ENCODE measurements at regions not wholly inside any gene's neighbourhood (a gene's known extent, or its start where the extent isn't known, plus 50 kb on each side); places are given as distances from the start of the nearest gene placed in this dataset.
"Not testable (repeated sequence)": the region's sequence is repeated elsewhere in the genome, so short reads cannot be mapped to it uniquely, and the experiment has no call there.

DNA sequence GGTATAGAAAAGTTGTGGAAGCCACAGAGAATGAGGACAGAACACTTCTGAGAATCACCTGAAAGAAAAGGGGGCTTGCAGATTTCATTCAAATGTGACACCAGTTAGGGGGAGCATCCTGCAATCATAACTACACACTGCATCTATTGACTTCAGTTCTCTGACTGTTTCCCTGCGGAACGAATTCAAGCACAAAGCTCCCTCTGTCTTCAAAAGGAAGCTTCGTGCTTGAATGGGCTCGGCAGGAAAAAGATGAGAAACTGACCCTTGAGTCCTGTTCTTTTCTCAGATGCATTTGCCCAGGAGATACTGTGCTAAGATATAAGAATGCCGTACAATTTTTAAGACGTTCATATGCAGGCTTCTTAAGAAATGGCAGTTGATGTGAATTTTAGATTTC, 2000.4 kb upstream of the RAG2 start:
- H3K36me3 ChIP-seq = no peaks in the 10 kb centered on the region
- no peak overlapping the region for H3K4me3 ChIP-seq
- TF ChIP-seq, protein P1, sequence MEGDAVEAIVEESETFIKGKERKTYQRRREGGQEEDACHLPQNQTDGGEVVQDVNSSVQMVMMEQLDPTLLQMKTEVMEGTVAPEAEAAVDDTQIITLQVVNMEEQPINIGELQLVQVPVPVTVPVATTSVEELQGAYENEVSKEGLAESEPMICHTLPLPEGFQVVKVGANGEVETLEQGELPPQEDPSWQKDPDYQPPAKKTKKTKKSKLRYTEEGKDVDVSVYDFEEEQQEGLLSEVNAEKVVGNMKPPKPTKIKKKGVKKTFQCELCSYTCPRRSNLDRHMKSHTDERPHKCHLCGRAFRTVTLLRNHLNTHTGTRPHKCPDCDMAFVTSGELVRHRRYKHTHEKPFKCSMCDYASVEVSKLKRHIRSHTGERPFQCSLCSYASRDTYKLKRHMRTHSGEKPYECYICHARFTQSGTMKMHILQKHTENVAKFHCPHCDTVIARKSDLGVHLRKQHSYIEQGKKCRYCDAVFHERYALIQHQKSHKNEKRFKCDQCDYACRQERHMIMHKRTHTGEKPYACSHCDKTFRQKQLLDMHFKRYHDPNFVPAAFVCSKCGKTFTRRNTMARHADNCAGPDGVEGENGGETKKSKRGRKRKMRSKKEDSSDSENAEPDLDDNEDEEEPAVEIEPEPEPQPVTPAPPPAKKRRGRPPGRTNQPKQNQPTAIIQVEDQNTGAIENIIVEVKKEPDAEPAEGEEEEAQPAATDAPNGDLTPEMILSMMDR (IDR thresholded peaks at IDR 0.05) = peak in 1 of 9 donors; percentile 4
- 58 to 64% methylated on average over 6 of the region's 6 CpGs for WGBS, 2 donors
- H3K27me3 ChIP-seq = no peaks in the 10 kb centered on the region
- no peak for DNase-seq
- intact Hi-C loops (cut with DNase I) = no loop called here
- no peaks in the 10 kb centered on the region for H3K4me1 ChIP-seq
- peaks cover 0 to 19% (median 0%) of the 10 kb centered on the region in 11 donors for H3K9me3 ChIP-seq
- no peak overlapping the region for H3K27ac ChIP-seq
- no peak for ATAC-seq

DNA sequence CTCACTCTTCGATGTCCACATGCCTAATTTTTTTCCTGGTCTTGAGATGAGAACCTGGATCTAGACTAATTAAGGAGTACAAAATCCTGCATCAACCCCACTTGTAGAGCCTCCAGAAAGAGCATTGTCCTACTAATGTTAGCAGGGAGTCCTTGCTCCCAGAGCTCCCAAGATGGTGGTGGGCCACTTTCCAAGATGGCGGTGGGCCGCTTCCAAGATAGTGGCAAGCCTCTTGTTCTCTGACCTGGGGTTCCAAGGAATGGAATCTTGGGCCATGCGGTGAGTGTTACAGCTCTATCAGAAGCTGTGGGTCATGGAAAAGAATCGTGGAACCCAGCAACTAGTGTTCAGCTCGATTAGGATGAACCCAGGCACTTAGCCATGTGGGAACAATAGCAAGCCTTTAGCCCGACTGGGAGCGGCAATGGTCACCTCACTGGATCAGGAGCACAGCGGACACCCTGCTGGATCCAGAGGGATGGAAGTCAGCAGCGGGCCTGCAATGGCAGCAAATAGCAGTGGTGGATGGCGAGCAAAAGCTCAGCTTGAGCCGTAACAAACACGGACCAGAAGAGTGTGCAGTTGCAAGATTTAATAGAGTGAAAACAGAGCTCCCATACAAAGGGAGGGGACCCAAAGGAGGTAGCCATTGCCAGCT, 1997.5 kb upstream of the RAG2 start:
- H3K27ac ChIP-seq; intact Hi-C loops (cut with DNase I); H3K4me3 ChIP-seq; H3K27me3 ChIP-seq; H3K36me3 ChIP-seq; DNase-seq; H3K9me3 ChIP-seq; ATAC-seq; H3K4me1 ChIP-seq: not testable (repeated sequence)
- 90 to 95% methylated on average over 13 of the region's 13 CpGs for WGBS, 2 donors

- no peak overlapping the region for H3K27ac ChIP-seq
- H3K9me3 ChIP-seq = no peaks in the 10 kb centered on the region
- ATAC-seq (no peak), DNase-seq (no peak)
- TF ChIP-seq, protein P1 (IDR thresholded peaks at IDR 0.05) = no peak
- intact Hi-C loops (cut with DNase I) = no loop called here
- no peak overlapping the region for H3K4me3 ChIP-seq
- 85 to 87% methylated on average over 3 of the region's 3 CpGs for WGBS, 2 donors
- no peaks in the 10 kb centered on the region for H3K4me1 ChIP-seq
- H3K36me3 ChIP-seq = no peaks in the 10 kb centered on the region
- H3K27me3 ChIP-seq = no peaks in the 10 kb centered on the region
These were observed 1996.9 kb upstream of the RAG2 start for GRCh38 chr11:38594895-38595294.

GRCh38 chr11:38593649-38594048, 1995.6 kb upstream of the RAG2 start:
- H3K9me3 ChIP-seq = peaks cover 0 to 7% (median 0%) of the 10 kb centered on the region in 11 donors
- WGBS, 2 donors = 80 to 87% methylated on average over 1 of the region's 1 CpG
- H3K4me1 ChIP-seq = no peaks in the 10 kb centered on the region
- intact Hi-C loops (cut with DNase I) = no loop called here
- TF ChIP-seq, protein P1 (IDR thresholded peaks at IDR 0.05) = no peak
- H3K27ac ChIP-seq = no peak overlapping the region
- no peaks in the 10 kb centered on the region for H3K27me3 ChIP-seq
- no peaks in the 10 kb centered on the region for H3K36me3 ChIP-seq
- no peak for ATAC-seq
- H3K4me3 ChIP-seq = no peak overlapping the region
- no peak for DNase-seq

GRCh38 chr11:38582756-38583155, 1984.7 kb upstream of the RAG2 start:
- no peak overlapping the region for H3K27ac ChIP-seq
- H3K4me1 ChIP-seq = no peaks in the 10 kb centered on the region
- peaks cover 0 to 20% (median 6%) of the 10 kb centered on the region in 11 donors for H3K9me3 ChIP-seq
- no peak for ATAC-seq
- no peak overlapping the region for H3K4me3 ChIP-seq
- intact Hi-C loops (cut with DNase I) = no loop called here
- TF ChIP-seq, protein P1 (IDR thresholded peaks at IDR 0.05) = no peak
- DNase-seq = no peak
- no peaks in the 10 kb centered on the region for H3K36me3 ChIP-seq
- no peaks in the 10 kb centered on the region for H3K27me3 ChIP-seq
- 50 to 77% methylated on average over 3 of the region's 3 CpGs for WGBS, 2 donors

All from heart right ventricle (tissue), 16 donors.